Right lobe of liver (tissue), 6 donors: ENCODE measurements at regions not wholly inside any gene's neighbourhood (a gene's known extent, or its start where the extent isn't known, plus 50 kb on each side); places are given as distances from the start of the nearest gene placed in this dataset.
"Not testable (repeated sequence)": the region's sequence is repeated elsewhere in the genome, so short reads cannot be mapped to it uniquely, and the experiment has no call there.

Experiments used
- ATAC-seq, 4 donors: fragments of 200-7000 bp; cut with Tn5 transposase; one replicate each; pipeline ENCODE4 v1.9.1; 2020; ENCODE audit warnings: mild to moderate bottlenecking in 4 of 4, moderate library complexity in 4 of 4
- DNase-seq, 3 donors: peaks; one replicate each; pipeline ENCODE4 v3.0.0-alpha.2; 2020
- H3K27ac ChIP-seq, 3 donors: fragments of 200-600 bp; one replicate each; pipeline ENCODE4 v1.8.0; 2022
- H3K27me3 ChIP-seq, 2 donors: fragments of 200-600 bp; one replicate each; pipeline ENCODE4 v1.8.0; 2022
- H3K36me3 ChIP-seq, 4 donors: fragments of 200-600 bp; sonication (generic) in 1 of 4; one replicate each; pipeline versions ENCODE4 v1.5.1 to v1.8.0; 2017 to 2022; ENCODE audit warnings: control low read depth in 1 of 4
- H3K4me1 ChIP-seq, 4 donors: fragments of 200-600 bp; sonication (generic) in 1 of 4; one replicate each; pipeline versions ENCODE4 v1.5.1 to v1.8.0; 2017 to 2022; ENCODE audit warnings: control low read depth in 1 of 4
- H3K4me3 ChIP-seq, 3 donors: fragments of 200-600 bp; one replicate each; pipeline ENCODE4 v1.8.0; 2022
- H3K9me3 ChIP-seq, 4 donors: fragments of 200-600 bp; sonication (generic) in 1 of 4; one replicate each; pipeline versions ENCODE4 v1.5.1 to v1.8.0; 2017 to 2022; ENCODE audit warnings: control low read depth in 1 of 4
- CTCF ChIP-seq, 4 donors: fragments of 200-600 bp in 3 of 4; fragments of 450-650 bp in 1 of 4; IDR thresholded peaks; one replicate each; pipeline versions ENCODE4 v1.5.1 to v1.8.0; 2016 to 2022; ENCODE audit warnings: antibody characterized with exemption in 4 of 4, mild to moderate bottlenecking in 2 of 4
- POLR2A ChIP-seq: fragments of 450-650 bp; IDR thresholded peaks from one replicate; pipeline ENCODE4 v1.6.1; 2017; ENCODE audit warnings: antibody characterized with exemption, mild to moderate bottlenecking
- WGBS: methylation state at CpG from one replicate; pipeline ENCODE4 v1.1.6; 2018; ENCODE audit warnings: low coverage, low lambda C conversion rate; ENCODE audit not compliant: insufficient coverage; ENCODE audit errors: missing lambda C conversion rate; 5-methylcytosine and 5-hydroxymethylcytosine counted together
- intact Hi-C, 2 donors: fragments of 100-400 bp; cut with DNase I; formaldehyde crosslinking; loops; one replicate each; pipeline versions ENCODE4 v1.11.2 to v1.14.1; 2022
- donor health status: DM: no; HTN: yes; CAD: no.
- donor health status: DM: no; HTN: no; CAD: no.
- donor health status: DM: no; HTN: no; CAD: no.
- donor health status: DM: no; HTN: yes; CAD: no.
- donor health status: DM: no; HTN: yes; CAD: no.

- intact Hi-C loops: no loop called here
- Histone ChIP-seq H3K4me3 (no peak overlapping the region), H3K9me3 (no peaks in the 10 kb centered on the region), H3K36me3 (no peaks in the 10 kb centered on the region), H3K4me1 (no peaks in the 10 kb centered on the region), H3K27me3 (no peaks in the 10 kb centered on the region), H3K27ac (no peak overlapping the region)
- WGBS: 20% methylated on average over 16 of the region's 16 CpGs
- DNase-seq (peak in 1 of 3 donors; percentile 15), ATAC-seq (peak in 2 of 4 donors; percentile 38 to 50)
- TF ChIP-seq CTCF (IDR thresholded peaks at IDR 0.05) (no peak), POLR2A (no peak)
These were observed 395.1 kb downstream of the TFAP2B start for GRCh38 chr6:51213811-51214210.

GRCh38 chr6:51214442-51214841, 395.8 kb downstream of the TFAP2B start:
- Histone ChIP-seq H3K27ac (no peak overlapping the region), H3K36me3 (no peaks in the 10 kb centered on the region), H3K4me1 (no peaks in the 10 kb centered on the region), H3K27me3 (no peaks in the 10 kb centered on the region), H3K9me3 (no peaks in the 10 kb centered on the region), H3K4me3 (no peak overlapping the region)
- DNase-seq (no peak), ATAC-seq (no peak)
- 54% methylated on average over 4 of the region's 4 CpGs for WGBS
- no peak for TF ChIP-seq POLR2A
- TF ChIP-seq CTCF (IDR thresholded peaks at IDR 0.05): no peak
- intact Hi-C loops: no loop called here

- H3K27ac ChIP-seq: no peak overlapping the region
- H3K9me3 ChIP-seq: no peaks in the 10 kb centered on the region
- no peaks in the 10 kb centered on the region for H3K4me1 ChIP-seq
- no peaks in the 10 kb centered on the region for H3K27me3 ChIP-seq
- no peak for ATAC-seq
- DNase-seq: no peak
- WGBS: 65% methylated on average over 3 of the region's 3 CpGs
- H3K4me3 ChIP-seq: no peak overlapping the region
- TF ChIP-seq POLR2A (no peak), CTCF (IDR thresholded peaks at IDR 0.05) (no peak)
- intact Hi-C loops: no loop called here
- H3K36me3 ChIP-seq: no peaks in the 10 kb centered on the region
These were observed 399.5 kb downstream of the TFAP2B start for GRCh38 chr6:51218181-51218580.

GRCh38 chr6:51224580-51225240, 406.0 kb downstream of the TFAP2B start:
- intact Hi-C loops, ATAC-seq: not testable (repeated sequence)
- 80% methylated on average over 1 of the region's 19 CpGs for WGBS

GRCh38 chr6:51241376-51241775, 422.7 kb downstream of the TFAP2B start:
- ATAC-seq (no peak), DNase-seq (no peak)
- H3K4me1 ChIP-seq: no peaks in the 10 kb centered on the region
- H3K27me3 ChIP-seq: no peaks in the 10 kb centered on the region
- no peak overlapping the region for H3K27ac ChIP-seq
- no peaks in the 10 kb centered on the region for H3K9me3 ChIP-seq
- H3K4me3 ChIP-seq: no peak overlapping the region
- intact Hi-C loops: no loop called here
- H3K36me3 ChIP-seq: no peaks in the 10 kb centered on the region
- TF ChIP-seq POLR2A (no peak), CTCF (IDR thresholded peaks at IDR 0.05) (no peak)

More at GRCh38 chr6:51224580-51225240, 406.0 kb downstream of the TFAP2B start:
- H3K27ac ChIP-seq, H3K9me3 ChIP-seq, H3K4me3 ChIP-seq, H3K27me3 ChIP-seq, H3K4me1 ChIP-seq, DNase-seq, H3K36me3 ChIP-seq: not testable (repeated sequence)
